ENCODE measurements at regions not wholly inside any gene's neighbourhood (a gene's known extent, or its start where the extent isn't known, plus 50 kb on each side); places are given as distances from the start of the nearest gene placed in this dataset.

DNA sequence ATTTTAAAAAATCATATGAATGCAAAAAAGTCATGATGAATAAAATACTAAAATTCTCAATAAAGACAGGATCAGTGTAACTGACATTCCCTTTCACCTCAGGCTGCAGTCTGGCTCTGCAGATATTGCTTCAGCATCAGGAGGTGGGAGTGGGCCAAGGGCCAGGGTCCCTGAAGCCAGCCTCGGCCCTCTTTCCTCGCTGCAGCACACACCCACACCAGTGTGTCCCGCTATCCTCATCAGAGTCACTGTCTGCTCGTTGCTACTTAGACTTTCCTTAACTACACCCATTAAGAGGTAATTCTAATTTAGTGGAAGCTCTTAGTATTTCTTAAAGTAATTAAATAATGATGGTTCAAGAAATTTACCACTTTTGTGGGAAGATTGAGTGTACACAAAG is 298.2 kb downstream of the UBE3D start:
- Histone ChIP-seq H4K20me1 (ENCODE audit: insufficient read depth) (no peaks in the 10 kb centered on the region), H3K36me3 (replicated peaks in 1 of 2; ENCODE audit: control insufficient read depth in 1 of 2, insufficient read depth in 2 of 2, low read length in 1 of 2) (no peaks in the 10 kb centered on the region), H3K9me2 (no peaks in the 10 kb centered on the region), H3K79me2 (ENCODE audit: insufficient read depth) (no peaks in the 10 kb centered on the region), H3F3A (replicated peaks; ENCODE audit: insufficient read depth) (no peaks in the 10 kb centered on the region), H3K27ac (ENCODE audit: low read depth in 2 of 2, low read length in 1 of 2) (no peak overlapping the region), H2AFZ (ENCODE audit: low read depth) (no peak overlapping the region), H3K4me3 (ENCODE audit: low read depth in 2 of 2, low read length in 1 of 2) (no peak overlapping the region), H3K9ac (no peak overlapping the region), H3K27me3 (ENCODE audit: insufficient read depth) (no peaks in the 10 kb centered on the region), H3K4me2 (no peak overlapping the region), H3K4me1 (ENCODE audit: control insufficient read depth in 1 of 2, insufficient read depth in 2 of 2, low read depth in 1 of 2, low read length in 1 of 2) (no peaks in the 10 kb centered on the region; a peak in 1 of 4 replicates), H3K9me3 (no peaks in the 10 kb centered on the region)
- 87% methylated on average over 4 of the region's 4 CpGs for WGBS (ENCODE audit: low lambda C conversion rate)
- ChIA-PET CTCF (interaction anchor here (1.7 kb wide), 1 partner anchor 497 kb away, joined by 3 read pairs; no protein-coding TSS in a partner anchor), POLR2A (no interaction called here)
- no peak for TF ChIP-seq EZH2phosphoT487 (IDR thresholded peaks at IDR 0.05; ENCODE audit: borderline replicate concordance, low read depth)
- TF ChIP-seq ELF1 (IDR thresholded peaks at IDR 0.05): no peak
- TF ChIP-seq GABPA (IDR thresholded peaks at IDR 0.05; ENCODE audit: low read depth): no peak
- TF ChIP-seq IRF3 (IDR thresholded peaks at IDR 0.05; ENCODE audit: low read depth, low read length): no peak
- no peak for TF ChIP-seq JUND (IDR thresholded peaks at IDR 0.05)
- no peak for TF ChIP-seq POLR2AphosphoS5 (IDR thresholded peaks at IDR 0.05; ENCODE audit: low read depth, low read length)
- TF ChIP-seq RAD21 (IDR thresholded peaks at IDR 0.05; ENCODE audit: low read length): no peak
- TF ChIP-seq MXI1 (IDR thresholded peaks at IDR 0.05; ENCODE audit: low read depth, low read length): no peak
- TF ChIP-seq FOSL2 (IDR thresholded peaks at IDR 0.05; ENCODE audit: borderline replicate concordance, low read depth): no peak
- no peak for TF ChIP-seq MAX (IDR thresholded peaks at IDR 0.05; ENCODE audit: low read depth)
- TF ChIP-seq TAF1 (IDR thresholded peaks at IDR 0.05; ENCODE audit: borderline replicate concordance, low read depth, low read length): no peak
- TF ChIP-seq SIN3A (IDR thresholded peaks at IDR 0.05; ENCODE audit: borderline replicate concordance, low read depth, low read length): no peak
- TF ChIP-seq FOXM1 (IDR thresholded peaks at IDR 0.05; ENCODE audit: low read depth): no peak
- TF ChIP-seq, protein P1, sequence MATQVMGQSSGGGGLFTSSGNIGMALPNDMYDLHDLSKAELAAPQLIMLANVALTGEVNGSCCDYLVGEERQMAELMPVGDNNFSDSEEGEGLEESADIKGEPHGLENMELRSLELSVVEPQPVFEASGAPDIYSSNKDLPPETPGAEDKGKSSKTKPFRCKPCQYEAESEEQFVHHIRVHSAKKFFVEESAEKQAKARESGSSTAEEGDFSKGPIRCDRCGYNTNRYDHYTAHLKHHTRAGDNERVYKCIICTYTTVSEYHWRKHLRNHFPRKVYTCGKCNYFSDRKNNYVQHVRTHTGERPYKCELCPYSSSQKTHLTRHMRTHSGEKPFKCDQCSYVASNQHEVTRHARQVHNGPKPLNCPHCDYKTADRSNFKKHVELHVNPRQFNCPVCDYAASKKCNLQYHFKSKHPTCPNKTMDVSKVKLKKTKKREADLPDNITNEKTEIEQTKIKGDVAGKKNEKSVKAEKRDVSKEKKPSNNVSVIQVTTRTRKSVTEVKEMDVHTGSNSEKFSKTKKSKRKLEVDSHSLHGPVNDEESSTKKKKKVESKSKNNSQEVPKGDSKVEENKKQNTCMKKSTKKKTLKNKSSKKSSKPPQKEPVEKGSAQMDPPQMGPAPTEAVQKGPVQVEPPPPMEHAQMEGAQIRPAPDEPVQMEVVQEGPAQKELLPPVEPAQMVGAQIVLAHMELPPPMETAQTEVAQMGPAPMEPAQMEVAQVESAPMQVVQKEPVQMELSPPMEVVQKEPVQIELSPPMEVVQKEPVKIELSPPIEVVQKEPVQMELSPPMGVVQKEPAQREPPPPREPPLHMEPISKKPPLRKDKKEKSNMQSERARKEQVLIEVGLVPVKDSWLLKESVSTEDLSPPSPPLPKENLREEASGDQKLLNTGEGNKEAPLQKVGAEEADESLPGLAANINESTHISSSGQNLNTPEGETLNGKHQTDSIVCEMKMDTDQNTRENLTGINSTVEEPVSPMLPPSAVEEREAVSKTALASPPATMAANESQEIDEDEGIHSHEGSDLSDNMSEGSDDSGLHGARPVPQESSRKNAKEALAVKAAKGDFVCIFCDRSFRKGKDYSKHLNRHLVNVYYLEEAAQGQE (IDR thresholded peaks at IDR 0.05; ENCODE audit: low read depth, low read length): no peak
- TF ChIP-seq TCF12 (IDR thresholded peaks at IDR 0.05): no peak
- TF ChIP-seq CHD2 (IDR thresholded peaks at IDR 0.05; ENCODE audit: low read length, partially characterized antibody): no peak
- no peak for TF ChIP-seq RCOR1 (IDR thresholded peaks at IDR 0.05; ENCODE audit: low read length)
- TF ChIP-seq FOXJ3 (CRISPR knock-in tag; IDR thresholded peaks at IDR 0.05): no peak
- TF ChIP-seq NFIC (IDR thresholded peaks at IDR 0.05; ENCODE audit: borderline replicate concordance): no peak
- TF ChIP-seq, protein P2, sequence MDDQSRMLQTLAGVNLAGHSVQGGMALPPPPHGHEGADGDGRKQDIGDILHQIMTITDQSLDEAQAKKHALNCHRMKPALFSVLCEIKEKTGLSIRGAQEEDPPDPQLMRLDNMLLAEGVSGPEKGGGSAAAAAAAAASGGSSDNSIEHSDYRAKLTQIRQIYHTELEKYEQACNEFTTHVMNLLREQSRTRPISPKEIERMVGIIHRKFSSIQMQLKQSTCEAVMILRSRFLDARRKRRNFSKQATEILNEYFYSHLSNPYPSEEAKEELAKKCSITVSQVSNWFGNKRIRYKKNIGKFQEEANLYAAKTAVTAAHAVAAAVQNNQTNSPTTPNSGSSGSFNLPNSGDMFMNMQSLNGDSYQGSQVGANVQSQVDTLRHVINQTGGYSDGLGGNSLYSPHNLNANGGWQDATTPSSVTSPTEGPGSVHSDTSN (IDR thresholded peaks at IDR 0.05): no peak
- DNase-seq: no peak

Data from SK-N-SH (cell line).